Hepatocyte (in vitro differentiated cells): ENCODE measurements at regions not wholly inside any gene's neighbourhood (a gene's known extent, or its start where the extent isn't known, plus 50 kb on each side); places are given as distances from the start of the nearest gene placed in this dataset.

Experiments used
- DNase-seq: peaks from one replicate; pipeline ENCODE4 v3.0.0-alpha.2; 2016; ENCODE audit warnings: low spot score
- H2AFZ ChIP-seq: fragments of 200-600 bp; sonication (generic); 2 replicates; pipeline ENCODE4 v1.6.0; 2016; ENCODE audit warnings: antibody characterized with exemption, mild to moderate bottlenecking
- H3K27ac ChIP-seq: fragments of 200-600 bp; sonication (generic); 2 replicates; pipeline ENCODE4 v1.5.1; 2016; ENCODE audit warnings: mild to moderate bottlenecking
- H3K27me3 ChIP-seq: fragments of 200-600 bp; sonication (generic); 2 replicates; pipeline ENCODE4 v1.6.1; 2016
- H3K36me3 ChIP-seq: fragments of 200-600 bp; sonication (generic); replicated peaks from 2 replicates; pipeline ENCODE4 v1.5.1; 2016; ENCODE audit warnings: low read depth; ENCODE audit not compliant: insufficient read depth
- H3K4me1 ChIP-seq: fragments of 200-600 bp; sonication (generic); 2 replicates; pipeline ENCODE4 v1.5.1; 2016; ENCODE audit warnings: mild to moderate bottlenecking, moderate library complexity; ENCODE audit not compliant: insufficient read depth
- H3K4me2 ChIP-seq: fragments of 200-600 bp; sonication (generic); 2 replicates; pipeline ENCODE4 v1.6.0; 2016
- H3K4me3 ChIP-seq: fragments of 200-600 bp; sonication (generic); 2 replicates; pipeline ENCODE4 v1.5.1; 2016; ENCODE audit warnings: mild to moderate bottlenecking
- H3K79me2 ChIP-seq: fragments of 200-600 bp; sonication (generic); 2 replicates; pipeline ENCODE4 v1.6.0; 2017; ENCODE audit warnings: mild to moderate bottlenecking
- H3K9me2 ChIP-seq: fragments of 200-600 bp; sonication (generic); replicated peaks from 2 replicates; pipeline ENCODE4 v1.6.0; 2017; ENCODE audit warnings: mild to moderate bottlenecking; ENCODE audit not compliant: insufficient read depth
- H3K9me3 ChIP-seq: fragments of 200-600 bp; sonication (generic); 2 replicates; pipeline ENCODE4 v1.5.1; 2016; ENCODE audit warnings: low read depth, mild to moderate bottlenecking
- H4K20me1 ChIP-seq: fragments of 200-600 bp; sonication (generic); 2 replicates; pipeline ENCODE4 v1.6.0; 2016; ENCODE audit warnings: mild to moderate bottlenecking; ENCODE audit not compliant: insufficient read depth, poor library complexity, severe bottlenecking
- EZH2 ChIP-seq: fragments of 200-600 bp; sonication (generic); IDR thresholded peaks from 2 replicates; pipeline ENCODE4 v1.6.1; 2016; ENCODE audit warnings: antibody characterized with exemption, mild to moderate bottlenecking, borderline replicate concordance
- EZH2phosphoT487 ChIP-seq: fragments of 200-600 bp; sonication (generic); IDR thresholded peaks from one replicate; pipeline ENCODE4 v1.6.1; 2018; ENCODE audit warnings: antibody characterized with exemption, mild to moderate bottlenecking, low read depth, moderate library complexity; ENCODE audit not compliant: unreplicated experiment, severe bottlenecking
- WGBS: methylation state at CpG from one replicate; pipeline ENCODE4 v1.1.6; 2016; ENCODE audit warnings: low lambda C conversion rate; ENCODE audit errors: missing lambda C conversion rate; 5-methylcytosine and 5-hydroxymethylcytosine counted together
- TF ChIP-seq, protein P1 (sequence below): fragments of 200-600 bp; sonication (generic); IDR thresholded peaks from 2 replicates; pipeline ENCODE4 v1.5.1; 2016; ENCODE audit warnings: antibody characterized with exemption, mild to moderate bottlenecking; ENCODE audit not compliant: poor library complexity

DNA sequence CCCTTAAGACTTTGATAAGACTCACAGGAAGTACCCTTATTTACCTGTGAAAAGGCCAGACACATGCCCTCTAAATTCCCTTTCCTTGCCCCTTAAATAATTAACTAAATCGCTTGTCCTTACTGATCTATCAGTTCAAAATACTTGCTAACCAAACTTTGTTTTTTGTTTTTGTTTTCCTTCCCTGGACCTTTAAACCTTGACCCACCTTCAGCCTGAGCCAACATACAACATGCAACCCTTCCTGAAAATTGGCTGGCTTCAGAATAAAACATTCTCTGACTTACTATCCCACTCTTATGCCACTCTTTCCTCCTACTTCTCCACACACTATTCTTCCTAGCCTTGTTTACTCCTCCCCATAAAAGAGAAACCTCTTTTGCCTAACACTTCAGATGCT is 448.1 kb upstream of the TRAM1L1 start:
- no peak overlapping the region for H3K4me2 ChIP-seq
- no peaks in the 10 kb centered on the region for H3K4me1 ChIP-seq
- no peaks in the 10 kb centered on the region for H4K20me1 ChIP-seq
- WGBS, result 82% methylated on average over 1 of the region's 1 CpG
- H3K9me3 ChIP-seq, result no peaks in the 10 kb centered on the region
- no peak overlapping the region for H3K4me3 ChIP-seq
- DNase-seq, result no peak
- TF ChIP-seq EZH2 (no peak), EZH2phosphoT487 (no peak)
- TF ChIP-seq, protein P1, sequence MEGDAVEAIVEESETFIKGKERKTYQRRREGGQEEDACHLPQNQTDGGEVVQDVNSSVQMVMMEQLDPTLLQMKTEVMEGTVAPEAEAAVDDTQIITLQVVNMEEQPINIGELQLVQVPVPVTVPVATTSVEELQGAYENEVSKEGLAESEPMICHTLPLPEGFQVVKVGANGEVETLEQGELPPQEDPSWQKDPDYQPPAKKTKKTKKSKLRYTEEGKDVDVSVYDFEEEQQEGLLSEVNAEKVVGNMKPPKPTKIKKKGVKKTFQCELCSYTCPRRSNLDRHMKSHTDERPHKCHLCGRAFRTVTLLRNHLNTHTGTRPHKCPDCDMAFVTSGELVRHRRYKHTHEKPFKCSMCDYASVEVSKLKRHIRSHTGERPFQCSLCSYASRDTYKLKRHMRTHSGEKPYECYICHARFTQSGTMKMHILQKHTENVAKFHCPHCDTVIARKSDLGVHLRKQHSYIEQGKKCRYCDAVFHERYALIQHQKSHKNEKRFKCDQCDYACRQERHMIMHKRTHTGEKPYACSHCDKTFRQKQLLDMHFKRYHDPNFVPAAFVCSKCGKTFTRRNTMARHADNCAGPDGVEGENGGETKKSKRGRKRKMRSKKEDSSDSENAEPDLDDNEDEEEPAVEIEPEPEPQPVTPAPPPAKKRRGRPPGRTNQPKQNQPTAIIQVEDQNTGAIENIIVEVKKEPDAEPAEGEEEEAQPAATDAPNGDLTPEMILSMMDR, result no peak
- H2AFZ ChIP-seq, result no peak overlapping the region
- H3K9me2 ChIP-seq, result no peaks in the 10 kb centered on the region
- no peaks in the 10 kb centered on the region for H3K36me3 ChIP-seq
- H3K27me3 ChIP-seq, result no peaks in the 10 kb centered on the region
- H3K27ac ChIP-seq, result no peak overlapping the region
- no peaks in the 10 kb centered on the region for H3K79me2 ChIP-seq

DNA sequence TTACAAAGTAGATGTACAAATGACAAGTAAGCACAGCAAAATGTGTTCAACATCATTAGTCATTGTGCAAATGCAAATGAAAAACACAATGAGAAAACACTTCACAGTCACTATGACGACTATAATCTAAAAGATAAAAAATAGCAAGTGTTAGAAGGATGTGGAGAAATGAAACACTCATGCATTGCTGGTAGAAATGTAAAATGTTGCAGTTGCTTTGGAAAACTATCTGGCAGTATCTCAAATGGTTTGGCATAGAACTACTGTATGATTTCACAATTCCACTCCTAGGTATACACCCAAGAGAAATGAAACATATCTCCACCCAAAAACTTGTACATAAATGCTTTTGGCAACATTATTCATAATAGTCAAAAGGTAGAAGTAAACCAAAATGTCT is 459.7 kb upstream of the TRAM1L1 start:
- Histone ChIP-seq H3K36me3 (no peaks in the 10 kb centered on the region), H3K9me2 (no peaks in the 10 kb centered on the region), H3K79me2 (no peaks in the 10 kb centered on the region), H3K4me1 (no peaks in the 10 kb centered on the region), H3K4me3 (no peak overlapping the region), H3K9me3 (no peaks in the 10 kb centered on the region), H3K27me3 (no peaks in the 10 kb centered on the region), H3K4me2 (no peak overlapping the region), H2AFZ (no peak overlapping the region), H4K20me1 (no peaks in the 10 kb centered on the region), H3K27ac (no peak overlapping the region)
- TF ChIP-seq EZH2, result no peak
- TF ChIP-seq, protein P1, result no peak
- TF ChIP-seq EZH2phosphoT487, result no peak
- no peak for DNase-seq
- WGBS, result 0% methylated on average over 1 of the region's 1 CpG

DNA sequence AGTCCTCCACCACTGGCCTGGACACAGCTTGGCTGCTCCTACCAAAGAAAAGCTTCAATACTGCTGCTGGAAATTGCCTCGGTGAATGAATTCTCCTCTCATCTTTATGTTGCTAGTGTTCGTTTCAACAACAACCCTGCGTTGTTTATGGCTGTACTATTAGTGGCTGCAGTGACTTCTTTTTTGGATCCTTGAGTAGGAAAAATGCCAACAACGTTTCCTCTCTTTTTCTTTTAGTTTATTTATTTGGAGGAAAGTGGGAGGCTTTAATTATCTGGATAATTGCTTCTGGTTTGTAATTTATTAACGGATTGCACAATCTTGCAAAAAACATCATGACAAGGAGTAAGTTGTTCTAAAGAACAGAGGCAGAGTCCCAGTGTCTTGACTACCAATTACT is 464.1 kb upstream of the TRAM1L1 start:
- Histone ChIP-seq H4K20me1 (no peaks in the 10 kb centered on the region), H3K4me3 (no peak overlapping the region), H2AFZ (no peak overlapping the region), H3K36me3 (no peaks in the 10 kb centered on the region), H3K4me2 (no peak overlapping the region), H3K9me3 (no peaks in the 10 kb centered on the region), H3K79me2 (no peaks in the 10 kb centered on the region), H3K27me3 (no peaks in the 10 kb centered on the region), H3K4me1 (no peaks in the 10 kb centered on the region), H3K9me2 (no peaks in the 10 kb centered on the region), H3K27ac (no peak overlapping the region)
- WGBS, result 66% methylated on average over 5 of the region's 5 CpGs
- DNase-seq, result no peak
- no peak for TF ChIP-seq EZH2phosphoT487
- no peak for TF ChIP-seq EZH2
- TF ChIP-seq, protein P1, result no peak

DNA sequence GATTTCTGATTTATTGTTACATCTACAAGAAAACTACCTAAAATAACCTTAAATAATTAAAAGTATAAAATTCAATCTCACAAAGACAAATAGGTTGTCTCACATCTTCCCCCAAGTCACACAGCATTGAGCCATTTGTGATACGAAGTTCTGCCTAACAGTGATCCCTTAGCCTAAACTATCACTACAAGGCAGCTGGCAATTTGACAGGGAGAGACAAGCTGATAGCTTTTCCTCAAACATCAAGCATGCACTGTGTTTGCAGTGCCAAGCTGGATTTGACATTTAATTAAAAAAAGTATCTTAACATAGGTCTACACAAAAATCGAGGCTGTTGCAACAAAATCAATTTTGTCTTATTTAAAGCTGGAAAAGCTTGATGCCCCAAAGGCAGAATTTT is 464.7 kb upstream of the TRAM1L1 start:
- H3K4me3 ChIP-seq, result no peak overlapping the region
- no peaks in the 10 kb centered on the region for H3K27me3 ChIP-seq
- no peak for DNase-seq
- H4K20me1 ChIP-seq, result no peaks in the 10 kb centered on the region
- no peak overlapping the region for H2AFZ ChIP-seq
- no peaks in the 10 kb centered on the region for H3K36me3 ChIP-seq
- TF ChIP-seq EZH2phosphoT487, result no peak
- TF ChIP-seq, protein P1, result no peak
- no peak for TF ChIP-seq EZH2
- 70% methylated on average over 2 of the region's 2 CpGs for WGBS
- no peak overlapping the region for H3K27ac ChIP-seq
- no peaks in the 10 kb centered on the region for H3K9me3 ChIP-seq
- no peaks in the 10 kb centered on the region for H3K4me1 ChIP-seq
- no peaks in the 10 kb centered on the region for H3K9me2 ChIP-seq
- no peak overlapping the region for H3K4me2 ChIP-seq
- no peaks in the 10 kb centered on the region for H3K79me2 ChIP-seq
